A673 (cell line): ENCODE measurements at regions not wholly inside any gene's neighbourhood (a gene's known extent, or its start where the extent isn't known, plus 50 kb on each side); places are given as distances from the start of the nearest gene placed in this dataset.

Experiments
- EZH2 ChIP-seq: fragments of 200-600 bp; sonication (generic); IDR thresholded peaks from 2 replicates; pipeline ENCODE4 v1.6.1; 2017; ENCODE audit warnings: borderline replicate concordance, low read depth, mild to moderate bottlenecking, mixed read lengths, antibody characterized with exemption, low read length; ENCODE audit not compliant: poor library complexity, severe bottlenecking
- TF ChIP-seq, protein P1 (sequence below): fragments of 300-800, 200-600 bp; sonication (generic); conservative IDR thresholded peaks from 2 replicates; pipeline ENCODE4 v1.5.1; 2017; ENCODE audit warnings: low read depth, mild to moderate bottlenecking, antibody characterized with exemption, low read length, moderate library complexity, mixed read lengths

- TF ChIP-seq, protein P1, sequence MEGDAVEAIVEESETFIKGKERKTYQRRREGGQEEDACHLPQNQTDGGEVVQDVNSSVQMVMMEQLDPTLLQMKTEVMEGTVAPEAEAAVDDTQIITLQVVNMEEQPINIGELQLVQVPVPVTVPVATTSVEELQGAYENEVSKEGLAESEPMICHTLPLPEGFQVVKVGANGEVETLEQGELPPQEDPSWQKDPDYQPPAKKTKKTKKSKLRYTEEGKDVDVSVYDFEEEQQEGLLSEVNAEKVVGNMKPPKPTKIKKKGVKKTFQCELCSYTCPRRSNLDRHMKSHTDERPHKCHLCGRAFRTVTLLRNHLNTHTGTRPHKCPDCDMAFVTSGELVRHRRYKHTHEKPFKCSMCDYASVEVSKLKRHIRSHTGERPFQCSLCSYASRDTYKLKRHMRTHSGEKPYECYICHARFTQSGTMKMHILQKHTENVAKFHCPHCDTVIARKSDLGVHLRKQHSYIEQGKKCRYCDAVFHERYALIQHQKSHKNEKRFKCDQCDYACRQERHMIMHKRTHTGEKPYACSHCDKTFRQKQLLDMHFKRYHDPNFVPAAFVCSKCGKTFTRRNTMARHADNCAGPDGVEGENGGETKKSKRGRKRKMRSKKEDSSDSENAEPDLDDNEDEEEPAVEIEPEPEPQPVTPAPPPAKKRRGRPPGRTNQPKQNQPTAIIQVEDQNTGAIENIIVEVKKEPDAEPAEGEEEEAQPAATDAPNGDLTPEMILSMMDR = no peak
- no peak for TF ChIP-seq EZH2
These were observed 236.8 kb upstream of the IRX5 start for GRCh38 chr16:54693864-54694263.
